ENCODE measurements at regions not wholly inside any gene's neighbourhood (a gene's known extent, or its start where the extent isn't known, plus 50 kb on each side); places are given as distances from the start of the nearest gene placed in this dataset.

GRCh38 chr15:79380755-79381497, 51.2 kb upstream of the MINAR1 start:
- TF ChIP-seq EHMT2 (IDR thresholded peaks at IDR 0.05; ENCODE audit: low read depth) (no peak), CTCF (IDR thresholded peaks at IDR 0.05) (peak; percentile 98), ZSCAN20 (CRISPR knock-in tag; IDR thresholded peaks at IDR 0.05) (no peak), SMC3 (IDR thresholded peaks at IDR 0.05) (peak; percentile 97), PHF8 (IDR thresholded peaks at IDR 0.05; ENCODE audit: borderline replicate concordance, low read depth) (no peak)

All from A549 (cell line).